Body of pancreas (tissue), 4 donors: ENCODE measurements at regions not wholly inside any gene's neighbourhood (a gene's known extent, or its start where the extent isn't known, plus 50 kb on each side); places are given as distances from the start of the nearest gene placed in this dataset.

Experiments used
- ATAC-seq: fragments of 150-250 bp; one replicate; pipeline ENCODE4 v1.9.1; 2016
- DNase-seq, 4 donors: peaks; one replicate each; pipeline ENCODE4 v3.0.0-alpha.2; 2019
- H3K27ac ChIP-seq, 4 donors: fragments of 200-600 bp; sonication (generic); 1 replicate in 3 of 4; 2 replicates in 1 of 4; pipeline versions ENCODE4 v1.5.1 to v1.6.1; 2016 to 2019; ENCODE audit warnings: mild to moderate bottlenecking in 1 of 4, mixed read lengths in 1 of 4, moderate library complexity in 1 of 4
- H3K27me3 ChIP-seq, 2 donors: fragments of 200-600 bp; sonication (generic); one replicate each; pipeline ENCODE4 v1.6.0; 2016; ENCODE audit warnings: mild to moderate bottlenecking in 1 of 2
- H3K36me3 ChIP-seq, 2 donors: fragments of 200-600 bp; sonication (generic); replicated peaks in 1 of 2; 2 replicates each; pipeline ENCODE4 v1.5.1; 2016; ENCODE audit warnings: low read depth in 2 of 2; ENCODE audit not compliant: insufficient read depth in 1 of 2
- H3K4me1 ChIP-seq: fragments of 200-600 bp; sonication (generic); one replicate; pipeline ENCODE4 v1.6.0; 2016
- H3K4me3 ChIP-seq, 2 donors: fragments of 200-600 bp; sonication (generic); 1 replicate in 1 of 2; 2 replicates in 1 of 2; pipeline ENCODE4 v1.5.1; 2016 to 2019
- H3K9me3 ChIP-seq, 3 donors: fragments of 200-600 bp; sonication (generic); 1 replicate in 2 of 3; 2 replicates in 1 of 3; pipeline ENCODE4 v1.5.1; 2016
- POLR2A ChIP-seq, 3 donors: fragments of 450-650 bp; IDR thresholded peaks; one replicate each; pipeline ENCODE4 v1.6.1; 2016; ENCODE audit warnings: antibody characterized with exemption in 3 of 3, mild to moderate bottlenecking in 2 of 3
- WGBS, 2 donors: methylation state at CpG; one replicate each; pipeline ENCODE4 v1.1.5; 2017; 5-methylcytosine and 5-hydroxymethylcytosine counted together
- intact Hi-C: fragments of 100-400 bp; cut with DNase I; formaldehyde crosslinking; loops from one replicate; pipeline ENCODE4 v1.15.1; 2023
- TF ChIP-seq, protein P1 (sequence below), 7 experiments: fragments of 450-650 bp in 4 of 7; fragments of 200-600 bp in 3 of 7; sonication (generic) in 3 of 7; IDR thresholded peaks; one replicate each; pipeline ENCODE4 v1.5.1; 2016 to 2019; ENCODE audit warnings: antibody characterized with exemption in 7 of 7

DNA sequence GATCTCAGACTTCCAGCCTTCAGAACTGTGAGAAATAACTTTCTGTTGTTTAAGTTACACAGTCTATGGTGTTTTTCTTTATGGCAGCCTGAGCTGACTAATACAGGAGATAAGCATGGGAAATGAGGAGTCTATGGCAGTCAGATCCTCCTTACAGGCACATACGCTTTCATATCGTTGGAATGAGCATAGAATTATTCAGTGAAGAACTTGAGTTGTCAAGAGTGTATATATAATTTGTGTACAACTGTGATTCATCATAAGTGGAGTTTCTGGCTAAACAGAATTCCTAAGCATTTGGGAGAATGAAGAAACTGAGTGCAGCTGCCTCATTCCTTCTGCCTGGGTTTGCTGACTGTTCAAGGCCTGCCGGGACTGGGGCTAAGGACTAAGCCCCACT is 516.7 kb downstream of the ADRA2A start:
- TF ChIP-seq POLR2A (IDR thresholded peaks at IDR 0.05) = no peak
- TF ChIP-seq, protein P1, sequence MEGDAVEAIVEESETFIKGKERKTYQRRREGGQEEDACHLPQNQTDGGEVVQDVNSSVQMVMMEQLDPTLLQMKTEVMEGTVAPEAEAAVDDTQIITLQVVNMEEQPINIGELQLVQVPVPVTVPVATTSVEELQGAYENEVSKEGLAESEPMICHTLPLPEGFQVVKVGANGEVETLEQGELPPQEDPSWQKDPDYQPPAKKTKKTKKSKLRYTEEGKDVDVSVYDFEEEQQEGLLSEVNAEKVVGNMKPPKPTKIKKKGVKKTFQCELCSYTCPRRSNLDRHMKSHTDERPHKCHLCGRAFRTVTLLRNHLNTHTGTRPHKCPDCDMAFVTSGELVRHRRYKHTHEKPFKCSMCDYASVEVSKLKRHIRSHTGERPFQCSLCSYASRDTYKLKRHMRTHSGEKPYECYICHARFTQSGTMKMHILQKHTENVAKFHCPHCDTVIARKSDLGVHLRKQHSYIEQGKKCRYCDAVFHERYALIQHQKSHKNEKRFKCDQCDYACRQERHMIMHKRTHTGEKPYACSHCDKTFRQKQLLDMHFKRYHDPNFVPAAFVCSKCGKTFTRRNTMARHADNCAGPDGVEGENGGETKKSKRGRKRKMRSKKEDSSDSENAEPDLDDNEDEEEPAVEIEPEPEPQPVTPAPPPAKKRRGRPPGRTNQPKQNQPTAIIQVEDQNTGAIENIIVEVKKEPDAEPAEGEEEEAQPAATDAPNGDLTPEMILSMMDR (IDR thresholded peaks at IDR 0.05) = no peak
- no peak for ATAC-seq
- intact Hi-C loops = no loop called here
- 63 to 64% methylated on average over 3 of the region's 3 CpGs for WGBS, 2 donors
- DNase-seq = no peak
- H3K36me3 ChIP-seq = no peaks in the 10 kb centered on the region
- peaks cover 6% of the 10 kb centered on the region for H3K4me1 ChIP-seq
- H3K27ac ChIP-seq = no peak overlapping the region
- H3K9me3 ChIP-seq = no peaks in the 10 kb centered on the region
- no peak overlapping the region for H3K4me3 ChIP-seq
- no peaks in the 10 kb centered on the region for H3K27me3 ChIP-seq

GRCh38 chr10:111595173-111595572 is 518.3 kb downstream of the ADRA2A start:
- 49 to 57% methylated on average over 3 of the region's 3 CpGs for WGBS, 2 donors
- Histone ChIP-seq H3K4me3 (no peak overlapping the region), H3K36me3 (no peaks in the 10 kb centered on the region), H3K27ac (no peak overlapping the region), H3K9me3 (no peaks in the 10 kb centered on the region), H3K27me3 (no peaks in the 10 kb centered on the region), H3K4me1 (peaks cover 6% of the 10 kb centered on the region)
- intact Hi-C loops = no loop called here
- no peak for TF ChIP-seq POLR2A (IDR thresholded peaks at IDR 0.05)
- TF ChIP-seq, protein P1 (IDR thresholded peaks at IDR 0.05) = no peak
- ATAC-seq (no peak), DNase-seq (no peak)

GRCh38 chr10:111598433-111599059 is 521.7 kb downstream of the ADRA2A start:
- no peak overlapping the region for H3K4me3 ChIP-seq
- no peak overlapping the region for H3K27ac ChIP-seq
- ATAC-seq (peak; percentile 69), DNase-seq (peak; percentile 63 to 73 (median 68))
- intact Hi-C loops = no loop called here
- no peak for TF ChIP-seq POLR2A (IDR thresholded peaks at IDR 0.05)
- TF ChIP-seq, protein P1 (IDR thresholded peaks at IDR 0.05) = peak; percentile 62 to 93 (median 75)
- 24% methylated on average over 6 of the region's 6 CpGs for WGBS, 2 donors
- H3K36me3 ChIP-seq = no peaks in the 10 kb centered on the region
- H3K27me3 ChIP-seq = no peaks in the 10 kb centered on the region
- H3K4me1 ChIP-seq = peaks cover 6% of the 10 kb centered on the region
- H3K9me3 ChIP-seq = no peaks in the 10 kb centered on the region

DNA sequence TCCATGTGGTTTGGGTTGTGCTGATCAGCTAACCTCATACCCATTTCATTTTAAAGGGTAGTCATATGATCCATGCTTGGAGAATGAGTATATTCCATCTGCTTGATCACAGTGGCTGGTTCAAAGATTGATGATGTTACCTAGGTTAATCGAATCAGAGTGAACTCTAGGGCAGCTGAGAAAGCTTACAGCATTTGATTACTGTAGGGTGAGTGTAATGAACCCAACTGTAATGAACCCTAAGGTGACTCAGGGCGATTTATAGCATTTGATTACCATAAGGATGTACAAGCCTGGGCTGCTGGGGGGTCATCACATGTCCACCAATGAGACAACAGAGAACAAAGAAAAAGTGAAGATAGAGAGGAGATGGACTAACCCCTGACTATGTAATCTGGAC is 523.1 kb downstream of the ADRA2A start:
- DNase-seq (no peak), ATAC-seq (no peak)
- H3K27ac ChIP-seq = no peak overlapping the region
- H3K36me3 ChIP-seq = no peaks in the 10 kb centered on the region
- intact Hi-C loops = no loop called here
- peaks cover 6% of the 10 kb centered on the region for H3K4me1 ChIP-seq
- H3K27me3 ChIP-seq = no peaks in the 10 kb centered on the region
- H3K9me3 ChIP-seq = no peaks in the 10 kb centered on the region
- 74 to 76% methylated on average over 2 of the region's 2 CpGs for WGBS, 2 donors
- TF ChIP-seq POLR2A (IDR thresholded peaks at IDR 0.05) = no peak
- TF ChIP-seq, protein P1 (IDR thresholded peaks at IDR 0.05) = no peak
- no peak overlapping the region for H3K4me3 ChIP-seq

- Histone ChIP-seq H3K36me3 (no peaks in the 10 kb centered on the region), H3K27ac (no peak overlapping the region)
- DNase-seq = peak; percentile 43 to 83 (median 62)
Measured at GRCh38 chr10:111600772-111601171, 523.9 kb downstream of the ADRA2A start.

More at GRCh38 chr10:111600772-111601171, 523.9 kb downstream of the ADRA2A start:
- H3K27me3 ChIP-seq = no peaks in the 10 kb centered on the region
- intact Hi-C loops = no loop called here
- no peak overlapping the region for H3K4me3 ChIP-seq
- TF ChIP-seq, protein P1 (IDR thresholded peaks at IDR 0.05) = peak in 2 of 7 experiments; percentile 13 to 18
- TF ChIP-seq POLR2A (IDR thresholded peaks at IDR 0.05) = no peak
- 28 to 33% methylated on average over 3 of the region's 3 CpGs for WGBS, 2 donors
- H3K9me3 ChIP-seq = no peaks in the 10 kb centered on the region
- ATAC-seq = no peak
- peaks cover 6% of the 10 kb centered on the region for H3K4me1 ChIP-seq
